HG02678 (cell line): ENCODE measurements at regions not wholly inside any gene's neighbourhood (a gene's known extent, or its start where the extent isn't known, plus 50 kb on each side); places are given as distances from the start of the nearest gene placed in this dataset.

Experiments used
- ATAC-seq: cut with Tn5 transposase; IDR thresholded peaks from one replicate; pipeline ENCODE4 v1.9.1; 2021; ENCODE audit warnings: mild to moderate bottlenecking, moderate library complexity; ENCODE audit not compliant: unreplicated experiment

DNA sequence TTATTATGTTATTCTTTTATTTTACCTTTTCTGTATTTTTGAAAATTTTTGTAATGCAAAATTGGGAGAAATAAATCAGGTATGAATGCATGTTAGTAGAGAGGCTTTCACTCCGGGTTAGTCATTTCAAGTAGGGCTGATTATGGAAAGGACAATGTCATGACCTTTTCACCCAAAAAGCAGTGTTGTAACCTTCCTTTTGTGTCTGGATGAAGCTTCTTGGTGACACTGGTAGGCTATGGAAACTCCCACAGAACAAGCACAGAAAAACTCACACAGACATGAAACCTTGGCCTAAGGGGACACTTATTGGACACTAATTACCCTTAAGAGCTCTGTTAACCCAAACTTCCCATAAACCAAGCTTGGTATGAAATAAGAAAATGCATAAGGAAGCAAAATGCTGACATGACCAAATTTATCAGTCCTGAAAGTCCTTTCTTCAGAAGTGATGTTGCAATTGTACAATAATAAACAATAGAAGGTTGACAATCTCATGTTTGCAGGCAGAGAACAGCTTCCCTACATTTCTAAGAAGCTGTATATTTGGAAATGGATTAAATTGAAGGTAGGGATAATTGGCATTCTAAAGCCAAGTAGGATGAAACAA lies 70.0 kb upstream of the KCNJ15 start:
- no peak for ATAC-seq

DNA sequence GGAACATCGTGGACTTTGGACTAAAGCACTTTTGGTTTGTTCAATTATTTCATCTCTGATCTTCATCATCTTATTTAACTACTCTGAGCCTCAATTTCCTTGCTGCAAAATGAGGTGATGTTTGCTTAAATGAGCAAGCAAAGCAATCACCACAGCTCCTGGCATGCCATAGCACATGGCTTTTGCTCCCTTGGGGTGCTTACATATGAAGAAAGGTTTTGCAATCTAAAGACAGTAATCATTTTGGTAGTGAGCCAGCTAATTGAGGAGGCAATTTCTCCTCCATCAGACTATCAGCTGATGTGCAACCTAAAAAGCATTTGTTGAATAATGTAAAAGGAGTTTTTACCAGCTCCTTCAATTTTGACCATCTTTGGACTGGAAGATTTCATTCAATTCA lies 68.8 kb upstream of the KCNJ15 start:
- no peak for ATAC-seq

DNA sequence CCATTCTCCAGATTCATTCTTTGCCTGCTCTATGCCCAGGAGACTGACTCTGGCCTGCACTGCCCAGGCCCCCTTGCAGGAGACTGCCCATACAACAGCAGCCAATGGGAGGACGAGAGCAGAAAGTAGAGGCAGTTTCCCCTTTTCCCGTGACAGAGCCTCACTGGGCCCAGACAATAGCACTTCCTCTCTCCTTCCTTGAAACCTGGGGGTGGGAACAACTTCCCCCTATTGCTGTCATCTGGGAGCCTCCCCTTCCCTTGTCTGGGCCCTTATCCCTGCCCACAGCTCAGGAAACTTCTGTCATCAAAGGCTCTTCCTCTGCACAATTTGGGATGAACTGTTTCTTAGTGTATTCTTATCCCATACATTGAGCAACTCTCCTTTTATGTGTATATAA lies 60.8 kb upstream of the KCNJ15 start:
- ATAC-seq = no peak

DNA sequence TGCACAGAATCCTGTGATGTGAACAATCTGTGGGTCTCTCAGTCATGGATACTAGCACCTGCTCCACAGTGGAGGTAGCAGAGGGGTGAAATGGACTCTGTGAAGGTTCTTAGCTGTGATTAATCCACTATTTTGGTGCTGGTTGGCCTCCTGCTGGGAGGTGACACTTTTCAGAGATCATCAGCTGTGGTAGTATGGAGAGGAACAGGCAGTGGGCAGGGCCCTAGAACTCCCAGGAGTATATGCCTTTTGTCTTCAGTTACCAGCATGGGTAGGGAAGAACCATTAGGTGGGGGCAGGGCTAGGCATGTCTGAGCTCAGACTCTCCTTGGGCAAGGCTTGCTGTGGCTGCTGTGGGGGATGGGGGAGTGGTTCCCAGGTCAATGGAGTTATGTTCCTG lies 54.0 kb upstream of the KCNJ15 start:
- no peak for ATAC-seq

DNA sequence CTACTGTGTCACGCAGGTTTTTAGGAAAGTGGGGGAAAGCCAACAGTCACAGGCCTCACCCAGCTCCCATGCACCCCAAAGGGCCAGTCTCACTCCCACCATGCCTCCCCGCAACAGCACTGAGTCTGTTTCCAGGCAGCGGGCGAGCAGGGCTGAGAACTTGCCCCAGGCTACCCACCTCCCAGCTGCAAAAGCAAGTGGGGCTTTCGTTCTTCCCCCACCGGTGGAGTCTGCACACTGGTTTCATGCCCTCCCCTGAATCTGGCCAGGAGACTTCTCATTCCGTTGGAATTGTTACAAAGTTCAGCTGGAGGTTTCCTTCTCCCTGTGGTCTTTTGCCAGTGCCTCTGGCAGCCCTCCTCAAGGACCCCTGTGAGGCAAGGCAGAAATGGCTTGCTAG lies 53.6 kb upstream of the KCNJ15 start:
- no peak for ATAC-seq

DNA sequence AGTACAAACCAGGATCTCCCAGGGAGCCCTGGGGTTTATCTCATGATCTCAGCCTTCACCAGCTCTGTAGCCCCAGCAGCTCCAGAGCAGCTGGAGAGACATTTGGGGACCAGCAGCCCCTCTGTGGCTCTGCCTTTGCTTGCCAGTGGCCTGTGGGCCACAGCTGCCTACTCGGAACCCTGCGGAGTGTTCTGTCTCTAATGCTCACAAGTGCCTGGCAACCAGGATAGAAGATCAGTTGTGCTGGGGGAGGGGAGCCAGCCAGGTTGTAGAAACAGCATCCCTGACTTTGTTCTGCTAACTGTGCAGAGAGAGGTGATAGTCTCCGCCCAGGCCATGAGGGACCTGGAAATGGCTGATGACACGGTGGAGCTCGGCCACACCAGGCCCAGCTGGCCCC lies 50.9 kb upstream of the KCNJ15 start:
- no peak for ATAC-seq

DNA sequence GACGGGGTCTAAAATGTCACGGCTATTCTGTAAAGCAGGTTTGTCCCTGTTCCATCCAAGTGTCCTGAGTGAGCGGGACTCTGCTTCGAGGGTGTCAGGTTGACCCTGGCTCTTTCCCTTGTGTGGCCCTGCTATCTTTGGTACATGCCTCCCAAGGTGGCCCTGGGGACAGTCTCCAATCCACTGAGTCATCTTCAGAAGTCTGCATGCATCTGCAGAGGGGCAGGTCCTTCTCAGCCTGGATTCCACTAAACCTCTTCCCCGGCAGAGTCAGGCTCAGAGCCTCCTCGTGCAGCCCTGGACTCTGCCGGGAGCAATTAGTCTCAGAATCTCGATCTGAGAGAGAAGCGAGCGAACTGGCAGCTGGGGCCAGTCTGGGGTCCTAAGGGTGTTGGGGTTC lies 50.1 kb upstream of the KCNJ15 start:
- no peak for ATAC-seq
